ENCODE measurements at regions not wholly inside any gene's neighbourhood (a gene's known extent, or its start where the extent isn't known, plus 50 kb on each side); places are given as distances from the start of the nearest gene placed in this dataset.
A peak's percentile ranks its signal among the peaks of the same experiment; 100 is the strongest.

DNA sequence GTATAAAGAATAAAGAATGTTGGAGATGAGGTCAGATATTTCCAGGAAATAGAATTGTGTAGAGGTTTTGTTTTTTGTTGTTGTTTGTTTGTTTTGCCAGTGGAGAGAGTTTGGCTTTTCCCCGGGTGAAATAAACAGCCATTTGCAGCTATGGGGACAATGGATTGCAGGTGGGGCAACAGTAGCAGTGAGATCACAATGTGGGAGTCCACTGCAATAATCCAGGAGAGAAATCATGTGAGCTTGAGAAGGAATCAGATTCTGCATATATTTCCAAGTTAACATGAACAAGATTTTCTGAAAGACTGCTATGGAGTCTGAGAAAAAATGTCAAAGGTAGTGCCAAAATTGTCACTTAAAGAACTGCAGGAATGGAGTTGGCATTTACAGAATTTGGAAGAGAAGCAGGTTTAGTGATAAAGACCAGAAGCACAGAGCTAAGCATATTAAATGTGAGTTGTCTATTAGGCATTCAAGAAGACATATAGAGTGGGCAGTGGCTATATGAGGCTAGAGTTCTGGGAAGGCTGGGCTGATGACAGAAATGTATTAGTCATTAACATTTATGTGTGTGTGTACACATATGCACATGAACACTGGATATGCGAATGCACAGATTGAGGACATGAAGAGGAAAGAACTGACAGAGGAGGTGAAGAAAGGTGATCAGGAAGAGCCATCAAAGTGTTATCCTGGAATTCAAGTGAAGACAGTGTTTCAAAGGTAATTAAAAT is 729.6 kb upstream of the PTBP2 start:
- 50% methylated on average over 2 of the region's 2 CpGs for WGBS
- Histone ChIP-seq H3K36me3 (ENCODE audit: insufficient read depth, low read length) (no peaks in the 10 kb centered on the region), H3K27me3 (ENCODE audit: insufficient read depth, low read length) (no peaks in the 10 kb centered on the region), H3K27ac (ENCODE audit: low read depth, low read length) (no peak overlapping the region), H3K4me3 (ENCODE audit: low read length) (no peak overlapping the region), H3K9ac (ENCODE audit: low read depth, low read length) (no peak overlapping the region), H3K4me1 (ENCODE audit: insufficient read depth, low read length) (0 out of 2 replicates have a peak, but pooled peaks cover 4% of the 10 kb centered on the region), H3K9me3 (ENCODE audit: insufficient read depth, low read depth, low read length) (no peaks in the 10 kb centered on the region)

DNA sequence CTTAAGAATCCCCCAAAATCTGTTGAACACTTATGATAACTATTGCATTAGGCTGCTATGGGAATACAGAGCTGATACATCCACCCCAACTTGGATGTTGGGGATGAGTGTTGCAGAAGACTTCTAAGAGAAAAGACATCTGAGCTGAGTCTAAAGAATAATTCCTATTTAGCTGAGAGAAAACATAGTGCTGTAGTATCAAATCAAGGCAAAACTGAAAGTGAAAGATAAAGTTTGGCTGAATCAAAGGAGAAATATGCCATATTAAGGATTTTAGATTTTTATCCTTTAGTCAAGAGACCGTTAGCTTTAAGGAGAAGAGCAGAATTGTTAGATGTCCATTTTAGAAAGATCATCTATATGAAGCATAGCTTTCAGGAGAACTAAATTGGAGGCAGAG is 726.9 kb upstream of the PTBP2 start:
- Histone ChIP-seq H3K9ac (ENCODE audit: low read depth, low read length) (no peak overlapping the region), H3K36me3 (ENCODE audit: insufficient read depth, low read length) (no peaks in the 10 kb centered on the region), H3K4me1 (ENCODE audit: insufficient read depth, low read length) (0 out of 2 replicates have a peak, but pooled peaks cover 4% of the 10 kb centered on the region), H3K27me3 (ENCODE audit: insufficient read depth, low read length) (no peaks in the 10 kb centered on the region), H3K4me3 (ENCODE audit: low read length) (no peak overlapping the region), H3K9me3 (ENCODE audit: insufficient read depth, low read depth, low read length) (no peaks in the 10 kb centered on the region), H3K27ac (ENCODE audit: low read depth, low read length) (no peak overlapping the region)
- 94% methylated on average over 1 of the region's 1 CpG for WGBS

GRCh38 chr1:96002201-96002600 is 719.4 kb upstream of the PTBP2 start:
- H3K9ac ChIP-seq (ENCODE audit: low read depth, low read length): no peak overlapping the region
- H3K36me3 ChIP-seq (ENCODE audit: insufficient read depth, low read length): no peaks in the 10 kb centered on the region
- peaks cover 20% of the 10 kb centered on the region for H3K4me1 ChIP-seq (ENCODE audit: insufficient read depth, low read length)
- H3K4me3 ChIP-seq (ENCODE audit: low read length): no peak overlapping the region
- peak overlapping the region; percentile 43; the same call in 1 of the 2 replicates for H3K27ac ChIP-seq (ENCODE audit: low read depth, low read length)
- no peaks in the 10 kb centered on the region for H3K27me3 ChIP-seq (ENCODE audit: insufficient read depth, low read length)
- H3K9me3 ChIP-seq (ENCODE audit: insufficient read depth, low read depth, low read length): peaks cover 4% of the 10 kb centered on the region; the same call in 1 of the 2 replicates
- WGBS: 100% methylated on average over 2 of the region's 2 CpGs

DNA sequence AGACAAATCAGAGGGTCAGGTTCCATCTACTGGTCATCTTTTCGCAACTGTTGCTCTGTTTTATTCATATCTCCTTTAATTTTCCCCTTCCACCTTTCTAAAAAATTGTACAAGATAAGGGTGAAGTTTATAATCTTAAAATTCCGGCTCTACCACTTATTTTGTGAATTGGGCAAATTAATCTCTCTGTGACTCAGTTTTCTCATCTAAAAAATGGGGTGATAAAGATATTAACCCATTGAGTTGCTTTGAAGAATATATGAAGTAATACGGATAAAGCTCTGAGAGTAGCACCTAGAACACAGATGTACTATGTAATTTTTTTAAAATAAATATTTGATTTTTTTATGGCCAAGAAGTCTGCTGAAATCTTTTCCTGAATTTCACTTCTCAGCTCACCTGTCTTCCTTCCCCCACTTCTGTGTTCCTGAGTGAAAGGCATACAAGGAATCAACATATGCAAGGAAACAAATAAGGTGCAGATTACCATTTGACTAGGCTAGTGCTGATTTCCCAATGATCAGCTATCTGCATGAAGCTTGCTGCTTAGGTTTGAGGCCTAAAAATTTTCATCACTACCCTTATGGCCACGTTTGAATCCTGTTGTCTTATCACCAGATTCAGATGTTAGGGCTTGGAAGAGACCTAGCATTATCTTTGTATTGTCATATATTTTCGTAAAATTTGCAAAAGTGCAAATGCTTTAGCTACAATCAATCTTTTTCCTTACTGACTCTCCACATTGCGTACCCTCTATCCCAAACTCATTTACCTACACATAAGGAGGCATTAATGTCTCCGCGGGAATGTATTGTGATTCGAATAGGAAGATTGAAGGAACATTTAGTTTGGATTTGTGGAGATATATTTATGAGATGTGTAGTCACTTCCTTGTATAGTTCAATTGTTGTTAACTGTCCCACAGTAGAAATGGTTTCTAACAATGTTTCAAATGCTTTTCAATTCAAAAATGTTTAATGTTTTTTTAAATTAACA is 718.3 kb upstream of the PTBP2 start:
- peaks cover 4% of the 10 kb centered on the region; the same call in 1 of the 2 replicates for H3K9me3 ChIP-seq (ENCODE audit: insufficient read depth, low read depth, low read length)
- H3K4me1 ChIP-seq (ENCODE audit: insufficient read depth, low read length): peaks cover 20% of the 10 kb centered on the region
- 52% methylated on average over 9 of the region's 9 CpGs for WGBS
- peak overlapping the region; percentile 95 for H3K27ac ChIP-seq (ENCODE audit: low read depth, low read length)
- peak overlapping the region; percentile 77 for H3K9ac ChIP-seq (ENCODE audit: low read depth, low read length)
- no peaks in the 10 kb centered on the region for H3K27me3 ChIP-seq (ENCODE audit: insufficient read depth, low read length)
- no peaks in the 10 kb centered on the region for H3K36me3 ChIP-seq (ENCODE audit: insufficient read depth, low read length)
- peak overlapping the region; percentile 34 for H3K4me3 ChIP-seq (ENCODE audit: low read length)

DNA sequence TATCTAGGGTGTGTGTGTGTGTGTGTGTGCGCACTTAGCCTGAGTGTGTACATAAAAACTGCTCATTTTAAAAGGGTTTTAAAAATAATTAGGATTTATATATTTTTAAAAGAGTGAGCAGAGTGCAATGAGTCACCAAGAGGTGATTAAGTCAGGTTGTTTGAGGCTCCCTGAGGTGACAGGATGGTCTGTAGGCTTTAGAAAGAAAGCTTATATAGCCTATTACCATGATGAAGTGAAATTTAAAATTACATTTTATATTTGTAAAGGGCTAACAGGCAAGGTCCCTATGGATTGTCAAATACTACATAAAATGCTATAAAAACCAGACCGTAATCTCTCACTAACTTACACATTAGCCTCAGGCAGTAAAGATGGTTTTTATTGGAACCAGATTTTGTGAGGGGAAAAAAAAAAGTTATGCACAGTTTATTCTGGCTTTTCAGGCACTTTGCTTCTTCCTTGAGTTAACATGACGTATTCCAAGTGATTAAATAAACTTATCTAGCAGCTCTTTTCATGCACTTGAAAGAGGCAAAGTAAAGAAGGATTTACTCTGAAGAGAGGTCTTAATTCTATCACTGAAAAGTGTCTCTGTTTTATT is 711.7 kb upstream of the PTBP2 start:
- 70% methylated on average over 2 of the region's 3 CpGs for WGBS
- no peak overlapping the region for H3K4me3 ChIP-seq (ENCODE audit: low read length)
- H3K27ac ChIP-seq (ENCODE audit: low read depth, low read length): no peak overlapping the region
- H3K36me3 ChIP-seq (ENCODE audit: insufficient read depth, low read length): no peaks in the 10 kb centered on the region
- H3K9me3 ChIP-seq (ENCODE audit: insufficient read depth, low read depth, low read length): peaks cover 4% of the 10 kb centered on the region; the same call in 1 of the 2 replicates
- no peaks in the 10 kb centered on the region for H3K27me3 ChIP-seq (ENCODE audit: insufficient read depth, low read length)
- no peak overlapping the region for H3K9ac ChIP-seq (ENCODE audit: low read depth, low read length)
- no peaks in the 10 kb centered on the region for H3K4me1 ChIP-seq (ENCODE audit: insufficient read depth, low read length)

GRCh38 chr1:96011606-96012005 is 710.0 kb upstream of the PTBP2 start:
- Histone ChIP-seq H3K4me1 (ENCODE audit: insufficient read depth, low read length) (no peaks in the 10 kb centered on the region), H3K36me3 (ENCODE audit: insufficient read depth, low read length) (no peaks in the 10 kb centered on the region), H3K27ac (ENCODE audit: low read depth, low read length) (no peak overlapping the region), H3K9me3 (ENCODE audit: insufficient read depth, low read depth, low read length) (no peaks in the 10 kb centered on the region), H3K9ac (ENCODE audit: low read depth, low read length) (no peak overlapping the region), H3K4me3 (ENCODE audit: low read length) (no peak overlapping the region), H3K27me3 (ENCODE audit: insufficient read depth, low read length) (no peaks in the 10 kb centered on the region)
- 95% methylated on average over 4 of the region's 4 CpGs for WGBS

DNA sequence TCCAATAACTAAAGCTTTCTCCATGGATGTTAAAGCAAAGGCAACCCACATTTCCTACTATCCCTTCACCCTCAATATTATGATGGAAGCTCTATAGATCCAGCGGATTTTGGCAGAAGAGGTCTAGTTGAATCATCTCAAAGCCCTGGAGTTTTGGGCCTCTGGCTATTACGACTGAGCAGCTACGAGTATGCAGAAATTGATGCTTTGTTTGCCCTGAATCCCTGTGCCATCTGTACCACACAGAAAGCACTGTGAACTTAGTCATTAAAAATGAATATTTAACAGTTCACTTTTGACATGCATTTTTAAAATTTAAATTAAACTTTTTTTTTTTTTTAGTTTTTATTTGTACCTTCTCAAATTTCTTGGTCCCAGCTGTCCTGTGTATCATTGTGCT is 705.4 kb upstream of the PTBP2 start:
- no peaks in the 10 kb centered on the region for H3K36me3 ChIP-seq (ENCODE audit: insufficient read depth, low read length)

GRCh38 chr1:96020378-96020777 is 701.2 kb upstream of the PTBP2 start:
- no peak overlapping the region for H3K4me3 ChIP-seq (ENCODE audit: low read length)
- H3K9ac ChIP-seq (ENCODE audit: low read depth, low read length): no peak overlapping the region
- no peaks in the 10 kb centered on the region for H3K9me3 ChIP-seq (ENCODE audit: insufficient read depth, low read depth, low read length)
- no peaks in the 10 kb centered on the region for H3K36me3 ChIP-seq (ENCODE audit: insufficient read depth, low read length)
- H3K27ac ChIP-seq (ENCODE audit: low read depth, low read length): no peak overlapping the region
- no peaks in the 10 kb centered on the region for H3K27me3 ChIP-seq (ENCODE audit: insufficient read depth, low read length)
- no peaks in the 10 kb centered on the region for H3K4me1 ChIP-seq (ENCODE audit: insufficient read depth, low read length)

More for the DNA sequence above, 705.4 kb upstream of the PTBP2 start:
- H3K4me1 ChIP-seq (ENCODE audit: insufficient read depth, low read length): no peaks in the 10 kb centered on the region
- no peak overlapping the region for H3K27ac ChIP-seq (ENCODE audit: low read depth, low read length)
- 96% methylated on average over 3 of the region's 3 CpGs for WGBS
- H3K27me3 ChIP-seq (ENCODE audit: insufficient read depth, low read length): no peaks in the 10 kb centered on the region
- H3K4me3 ChIP-seq (ENCODE audit: low read length): no peak overlapping the region
- no peaks in the 10 kb centered on the region for H3K9me3 ChIP-seq (ENCODE audit: insufficient read depth, low read depth, low read length)
- H3K9ac ChIP-seq (ENCODE audit: low read depth, low read length): no peak overlapping the region

GRCh38 chr1:96025062-96025461 is 696.5 kb upstream of the PTBP2 start:
- no peak overlapping the region for H3K9ac ChIP-seq (ENCODE audit: low read depth, low read length)
- H3K27me3 ChIP-seq (ENCODE audit: insufficient read depth, low read length): no peaks in the 10 kb centered on the region
- H3K36me3 ChIP-seq (ENCODE audit: insufficient read depth, low read length): no peaks in the 10 kb centered on the region
- H3K4me3 ChIP-seq (ENCODE audit: low read length): no peak overlapping the region
- no peak overlapping the region for H3K27ac ChIP-seq (ENCODE audit: low read depth, low read length)
- H3K4me1 ChIP-seq (ENCODE audit: insufficient read depth, low read length): no peaks in the 10 kb centered on the region
- WGBS: 91% methylated on average over 1 of the region's 1 CpG
- peaks cover 18% of the 10 kb centered on the region; the same call in 1 of the 2 replicates for H3K9me3 ChIP-seq (ENCODE audit: insufficient read depth, low read depth, low read length)

- Histone ChIP-seq H3K4me1 (ENCODE audit: insufficient read depth, low read length) (no peaks in the 10 kb centered on the region), H3K9me3 (ENCODE audit: insufficient read depth, low read depth, low read length) (peaks cover 18% of the 10 kb centered on the region; the same call in 1 of the 2 replicates), H3K27ac (ENCODE audit: low read depth, low read length) (no peak overlapping the region), H3K36me3 (ENCODE audit: insufficient read depth, low read length) (no peaks in the 10 kb centered on the region), H3K27me3 (ENCODE audit: insufficient read depth, low read length) (no peaks in the 10 kb centered on the region), H3K4me3 (ENCODE audit: low read length) (no peak overlapping the region), H3K9ac (ENCODE audit: low read depth, low read length) (no peak overlapping the region)
- WGBS: 97% methylated on average over 7 of the region's 7 CpGs
Measured at GRCh38 chr1:96028071-96028470, 693.5 kb upstream of the PTBP2 start.

GRCh38 chr1:96030312-96030711 is 691.3 kb upstream of the PTBP2 start:
- WGBS: no CpG with 5 or more reads among the region's 1 CpG
- H3K4me3 ChIP-seq (ENCODE audit: low read length): no peak overlapping the region
- H3K9ac ChIP-seq (ENCODE audit: low read depth, low read length): no peak overlapping the region
- H3K4me1 ChIP-seq (ENCODE audit: insufficient read depth, low read length): no peaks in the 10 kb centered on the region
- H3K9me3 ChIP-seq (ENCODE audit: insufficient read depth, low read depth, low read length): peaks cover 18% of the 10 kb centered on the region; the same call in 1 of the 2 replicates
- H3K27ac ChIP-seq (ENCODE audit: low read depth, low read length): no peak overlapping the region
- no peaks in the 10 kb centered on the region for H3K27me3 ChIP-seq (ENCODE audit: insufficient read depth, low read length)
- H3K36me3 ChIP-seq (ENCODE audit: insufficient read depth, low read length): no peaks in the 10 kb centered on the region
